Keratinocyte (primary cell): ENCODE measurements at regions not wholly inside any gene's neighbourhood (a gene's known extent, or its start where the extent isn't known, plus 50 kb on each side); places are given as distances from the start of the nearest gene placed in this dataset.

Source experiments
- DNase-seq: peaks from one replicate; pipeline ENCODE4 v3.0.0-alpha.2; 2011; ENCODE audit warnings: low read depth, missing footprints, low spot score
- FAIRE-seq: peaks from 2 replicates; lab custom pipeline; 2011; peaks lifted over from hg19 to GRCh38; lab: Jason Lieb, UNC
- H2AFZ ChIP-seq: 2 replicates; pipeline ENCODE4 v1.6.0; 2012; ENCODE audit warnings: low read length, control low read depth, inconsistent platforms; ENCODE audit not compliant: control insufficient read depth
- H3K27ac ChIP-seq: 2 replicates; pipeline ENCODE4 v1.5.1; 2011; ENCODE audit warnings: low read length; ENCODE audit not compliant: control insufficient read depth, insufficient read depth
- H3K27me3 ChIP-seq: 3 replicates; pipeline ENCODE4 v1.6.0; 2011; ENCODE audit warnings: low read length; ENCODE audit not compliant: control insufficient read depth, insufficient read depth; ENCODE audit errors: extremely low read depth
- H3K36me3 ChIP-seq, 2 experiments: 2 replicates in 1 of 2; 3 replicates in 1 of 2; pipeline ENCODE4 v1.5.1; 2011; ENCODE audit warnings: low read length in 2 of 2, mild to moderate bottlenecking in 1 of 2; ENCODE audit not compliant: control insufficient read depth in 2 of 2, insufficient read depth in 2 of 2; ENCODE audit errors: extremely low read depth in 1 of 2
- H3K4me1 ChIP-seq: 3 replicates; pipeline ENCODE4 v1.5.1; 2011; ENCODE audit warnings: low read length; ENCODE audit not compliant: control insufficient read depth, insufficient read depth; ENCODE audit errors: extremely low read depth
- H3K4me2 ChIP-seq: 3 replicates; pipeline ENCODE4 v1.6.0; 2011; ENCODE audit warnings: low read depth, low read length; ENCODE audit not compliant: control insufficient read depth, insufficient read depth; ENCODE audit errors: extremely low read depth
- H3K4me3 ChIP-seq, 3 experiments: fragments of 200-600 bp in 1 of 3; sonication (generic) in 1 of 3; 2 replicates in 2 of 3; 3 replicates in 1 of 3; pipeline ENCODE4 v1.5.1; 2011 to 2016; ENCODE audit warnings: low read length in 3 of 3, mild to moderate bottlenecking in 3 of 3, control low read depth in 2 of 3, inconsistent platforms in 1 of 3, low read depth in 1 of 3, mixed read lengths in 1 of 3, mixed run types in 1 of 3, moderate library complexity in 1 of 3; ENCODE audit not compliant: control insufficient read depth in 2 of 3, insufficient read depth in 2 of 3; ENCODE audit errors: extremely low read depth in 1 of 3
- H3K79me2 ChIP-seq: 2 replicates; pipeline ENCODE4 v1.6.0; 2012; ENCODE audit warnings: low read length; ENCODE audit not compliant: control insufficient read depth, insufficient read depth
- H3K9ac ChIP-seq: 3 replicates; pipeline ENCODE4 v1.6.0; 2011; ENCODE audit warnings: low read length; ENCODE audit not compliant: control insufficient read depth, insufficient read depth; ENCODE audit errors: extremely low read depth
- H3K9me1 ChIP-seq: 3 replicates; pipeline ENCODE4 v1.6.0; 2011; ENCODE audit warnings: low read length; ENCODE audit not compliant: control insufficient read depth, insufficient read depth; ENCODE audit errors: extremely low read depth
- H3K9me3 ChIP-seq: 2 replicates; pipeline ENCODE4 v1.5.1; 2012; ENCODE audit warnings: low read depth, low read length; ENCODE audit not compliant: control insufficient read depth
- H4K20me1 ChIP-seq: 3 replicates; pipeline ENCODE4 v1.6.0; 2011; ENCODE audit warnings: low read length; ENCODE audit not compliant: control insufficient read depth, insufficient read depth; ENCODE audit errors: extremely low read depth
- EZH2 ChIP-seq: IDR thresholded peaks from one replicate; pipeline ENCODE4 v1.6.1; 2012; ENCODE audit warnings: inconsistent platforms, mild to moderate bottlenecking, low read length, moderate library complexity
- dilution Hi-C: fragments of 300-500 bp; cut with MboI; formaldehyde crosslinking; loops from one replicate; pipeline ENCODE4 v1.7.0; 2020; ENCODE audit warnings: low sequenced_read_pairs; ENCODE audit not compliant: extremely low pct_ligation_motif_present
- TF ChIP-seq, protein P1 (sequence below), 3 experiments: IDR thresholded peaks in 1 of 3; conservative IDR thresholded peaks in 1 of 3; optimal IDR thresholded peaks in 1 of 3; 2 replicates in 2 of 3; 3 replicates in 1 of 3; pipeline versions ENCODE3 to v1.5.1; 2011; ENCODE audit warnings: low read length in 3 of 3, mild to moderate bottlenecking in 3 of 3, moderate library complexity in 2 of 3, control low read depth in 1 of 3, inconsistent platforms in 1 of 3; ENCODE audit not compliant: insufficient read depth in 2 of 3; ENCODE audit errors: extremely low read depth in 1 of 3

DNA sequence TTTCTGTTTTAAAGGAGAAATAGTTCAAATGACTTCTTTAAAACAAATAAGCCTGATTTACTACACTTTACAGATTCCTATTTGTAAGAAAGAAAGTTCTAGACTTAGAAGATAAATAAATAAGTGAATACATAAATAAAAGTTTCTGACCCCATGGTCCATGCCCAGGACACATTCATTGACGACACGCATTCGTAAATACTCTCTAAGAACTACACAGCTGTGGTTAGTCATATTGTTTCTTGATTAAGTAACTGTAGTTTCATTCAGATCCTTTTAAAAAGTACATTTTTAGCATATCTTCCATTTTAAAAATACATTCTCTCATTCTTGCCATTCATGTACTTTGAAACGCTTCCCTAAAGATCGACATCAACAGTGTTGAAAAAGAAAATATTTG lies 497.4 kb downstream of the SETD4 start:
- H3K9me3 ChIP-seq = no peaks in the 10 kb centered on the region
- no peak for FAIRE-seq
- no peaks in the 10 kb centered on the region for H3K4me1 ChIP-seq
- no peak overlapping the region for H3K4me2 ChIP-seq
- dilution Hi-C loops = no loop called here
- no peaks in the 10 kb centered on the region for H3K79me2 ChIP-seq
- H2AFZ ChIP-seq = no peak overlapping the region
- no peaks in the 10 kb centered on the region for H4K20me1 ChIP-seq
- H3K27ac ChIP-seq = no peak overlapping the region
- no peak for TF ChIP-seq EZH2
- TF ChIP-seq, protein P1, sequence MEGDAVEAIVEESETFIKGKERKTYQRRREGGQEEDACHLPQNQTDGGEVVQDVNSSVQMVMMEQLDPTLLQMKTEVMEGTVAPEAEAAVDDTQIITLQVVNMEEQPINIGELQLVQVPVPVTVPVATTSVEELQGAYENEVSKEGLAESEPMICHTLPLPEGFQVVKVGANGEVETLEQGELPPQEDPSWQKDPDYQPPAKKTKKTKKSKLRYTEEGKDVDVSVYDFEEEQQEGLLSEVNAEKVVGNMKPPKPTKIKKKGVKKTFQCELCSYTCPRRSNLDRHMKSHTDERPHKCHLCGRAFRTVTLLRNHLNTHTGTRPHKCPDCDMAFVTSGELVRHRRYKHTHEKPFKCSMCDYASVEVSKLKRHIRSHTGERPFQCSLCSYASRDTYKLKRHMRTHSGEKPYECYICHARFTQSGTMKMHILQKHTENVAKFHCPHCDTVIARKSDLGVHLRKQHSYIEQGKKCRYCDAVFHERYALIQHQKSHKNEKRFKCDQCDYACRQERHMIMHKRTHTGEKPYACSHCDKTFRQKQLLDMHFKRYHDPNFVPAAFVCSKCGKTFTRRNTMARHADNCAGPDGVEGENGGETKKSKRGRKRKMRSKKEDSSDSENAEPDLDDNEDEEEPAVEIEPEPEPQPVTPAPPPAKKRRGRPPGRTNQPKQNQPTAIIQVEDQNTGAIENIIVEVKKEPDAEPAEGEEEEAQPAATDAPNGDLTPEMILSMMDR (optimal IDR thresholded peaks at IDR 0.05 in 1 of 3, IDR thresholded peaks at IDR 0.05 in 1 of 3, conservative IDR thresholded peaks at IDR 0.05 in 1 of 3; ENCODE audit: extremely low read depth in 1 of 3, insufficient read depth in 2 of 3, low read length in 3 of 3) = no peak
- H3K36me3 ChIP-seq = no peaks in the 10 kb centered on the region
- no peak for DNase-seq
- no peak overlapping the region for H3K9ac ChIP-seq
- peaks cover 6% of the 10 kb centered on the region for H3K27me3 ChIP-seq
- no peak overlapping the region for H3K4me3 ChIP-seq
- no peaks in the 10 kb centered on the region for H3K9me1 ChIP-seq

DNA sequence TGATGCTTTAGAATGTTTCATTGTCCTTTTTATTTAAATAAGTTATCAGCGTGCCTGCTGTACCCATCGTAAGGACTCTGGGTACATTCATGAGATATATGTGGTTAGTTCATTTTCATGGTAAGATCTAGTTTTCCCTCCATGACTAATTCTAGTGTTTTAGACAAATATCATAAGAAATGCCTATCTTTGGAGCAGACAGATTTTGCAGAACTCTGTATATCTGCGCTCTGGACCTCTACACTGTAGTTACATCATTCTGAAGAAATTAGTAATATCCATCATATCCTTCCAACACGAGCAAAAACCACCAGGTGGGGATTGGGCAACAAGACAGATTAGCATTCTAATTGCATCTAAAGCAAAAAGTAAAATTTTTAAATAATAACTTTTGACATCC lies 499.2 kb downstream of the SETD4 start:
- Histone ChIP-seq H3K9ac (no peak overlapping the region), H3K79me2 (no peaks in the 10 kb centered on the region), H4K20me1 (no peaks in the 10 kb centered on the region), H3K27me3 (peaks cover 6% of the 10 kb centered on the region), H3K4me2 (no peak overlapping the region), H2AFZ (no peak overlapping the region), H3K9me1 (no peaks in the 10 kb centered on the region), H3K4me1 (no peaks in the 10 kb centered on the region), H3K4me3 (no peak overlapping the region), H3K27ac (no peak overlapping the region), H3K9me3 (no peaks in the 10 kb centered on the region), H3K36me3 (no peaks in the 10 kb centered on the region)
- no peak for TF ChIP-seq EZH2
- no peak for DNase-seq
- dilution Hi-C loops = no loop called here
- no peak for FAIRE-seq

DNA sequence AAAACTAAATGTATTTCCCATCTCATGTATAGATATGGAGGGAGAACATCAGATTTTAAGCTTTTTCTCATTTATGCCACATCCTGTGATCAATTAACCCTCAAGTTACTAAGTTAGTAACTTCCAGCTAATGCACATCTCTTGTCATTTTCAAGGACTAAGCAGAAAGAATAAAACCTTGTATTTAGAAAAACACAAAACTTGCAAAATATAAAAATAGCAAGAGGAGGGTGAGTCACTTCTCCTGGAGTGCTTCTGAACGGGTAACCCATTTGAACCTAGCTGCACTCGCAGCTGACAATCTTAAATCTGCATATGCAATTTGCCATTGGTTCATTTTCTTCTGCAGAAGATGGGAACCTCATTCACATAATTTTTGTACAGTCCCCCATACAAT lies 500.5 kb downstream of the SETD4 start:
- no peak for DNase-seq
- Histone ChIP-seq H3K4me2 (no peak overlapping the region), H3K27me3 (peaks cover 6% of the 10 kb centered on the region), H3K9me1 (no peaks in the 10 kb centered on the region), H3K4me3 (no peak overlapping the region), H3K79me2 (no peaks in the 10 kb centered on the region), H3K4me1 (no peaks in the 10 kb centered on the region), H3K27ac (no peak overlapping the region), H3K36me3 (no peaks in the 10 kb centered on the region), H2AFZ (no peak overlapping the region), H3K9ac (no peak overlapping the region), H3K9me3 (no peaks in the 10 kb centered on the region), H4K20me1 (no peaks in the 10 kb centered on the region)
- FAIRE-seq = no peak
- dilution Hi-C loops = no loop called here
- TF ChIP-seq, protein P1 (optimal IDR thresholded peaks at IDR 0.05 in 1 of 3, IDR thresholded peaks at IDR 0.05 in 1 of 3, conservative IDR thresholded peaks at IDR 0.05 in 1 of 3; ENCODE audit: extremely low read depth in 1 of 3, insufficient read depth in 2 of 3, low read length in 3 of 3) = no peak
- TF ChIP-seq EZH2 = no peak
